Muscle layer of colon (tissue), 2 donors: ENCODE measurements at regions not wholly inside any gene's neighbourhood (a gene's known extent, or its start where the extent isn't known, plus 50 kb on each side); places are given as distances from the start of the nearest gene placed in this dataset.

ENCODE experiments used
- H3K27ac ChIP-seq: one replicate; pipeline ENCODE4 v1.7.0; 2013; ENCODE audit warnings: low read depth, mild to moderate bottlenecking, low read length, moderate library complexity
- H3K27me3 ChIP-seq, 2 donors: one replicate each; pipeline ENCODE4 v1.7.0; 2013; ENCODE audit warnings: low read length in 2 of 2, mild to moderate bottlenecking in 2 of 2; ENCODE audit not compliant: insufficient read depth in 2 of 2, control insufficient read depth in 1 of 2
- H3K36me3 ChIP-seq: one replicate; pipeline ENCODE4 v1.7.0; 2013; ENCODE audit warnings: mild to moderate bottlenecking, low read length; ENCODE audit not compliant: insufficient read depth
- H3K4me1 ChIP-seq: one replicate; pipeline ENCODE4 v1.7.0; 2013; ENCODE audit warnings: mild to moderate bottlenecking, low read length; ENCODE audit not compliant: insufficient read depth
- H3K4me3 ChIP-seq, 2 donors: one replicate each; pipeline ENCODE4 v1.7.0; 2013; ENCODE audit warnings: low read length in 2 of 2, low read depth in 1 of 2, mild to moderate bottlenecking in 1 of 2, moderate library complexity in 1 of 2
- H3K9ac ChIP-seq: one replicate; pipeline ENCODE4 v1.7.0; 2013; ENCODE audit warnings: low read length
- H3K9me3 ChIP-seq: one replicate; pipeline ENCODE4 v1.7.0; 2013; ENCODE audit warnings: mild to moderate bottlenecking, low read length
- donor health status: abdominal sarcoma.
- donor health status: Adenocarcinoma of cecum.

- H3K27me3 ChIP-seq = no peaks in the 10 kb centered on the region
- H3K4me3 ChIP-seq = no peak overlapping the region
- H3K9ac ChIP-seq = no peak overlapping the region
- no peak overlapping the region for H3K27ac ChIP-seq
- no peaks in the 10 kb centered on the region for H3K9me3 ChIP-seq
- H3K36me3 ChIP-seq = no peaks in the 10 kb centered on the region
- H3K4me1 ChIP-seq = peaks cover 9% of the 10 kb centered on the region
These were observed 76.1 kb downstream of the SLIT2 start for GRCh38 chr4:20327808-20328207.

GRCh38 chr4:20331642-20332041, 79.9 kb downstream of the SLIT2 start:
- Histone ChIP-seq H3K9ac (no peak overlapping the region), H3K4me3 (no peak overlapping the region), H3K9me3 (no peaks in the 10 kb centered on the region), H3K4me1 (no peaks in the 10 kb centered on the region), H3K27ac (no peak overlapping the region), H3K36me3 (no peaks in the 10 kb centered on the region), H3K27me3 (no peaks in the 10 kb centered on the region)

- no peaks in the 10 kb centered on the region for H3K9me3 ChIP-seq
- no peaks in the 10 kb centered on the region for H3K4me1 ChIP-seq
- no peak overlapping the region for H3K9ac ChIP-seq
- no peak overlapping the region for H3K27ac ChIP-seq
- H3K36me3 ChIP-seq = no peaks in the 10 kb centered on the region
- H3K4me3 ChIP-seq = no peak overlapping the region
- H3K27me3 ChIP-seq = no peaks in the 10 kb centered on the region
These were observed 81.5 kb downstream of the SLIT2 start for GRCh38 chr4:20333141-20333715.

- H3K9me3 ChIP-seq = no peaks in the 10 kb centered on the region
- no peak overlapping the region for H3K9ac ChIP-seq
- no peak overlapping the region for H3K27ac ChIP-seq
- no peak overlapping the region for H3K4me3 ChIP-seq
- no peaks in the 10 kb centered on the region for H3K27me3 ChIP-seq
- no peaks in the 10 kb centered on the region for H3K4me1 ChIP-seq
- no peaks in the 10 kb centered on the region for H3K36me3 ChIP-seq
These were observed 85.6 kb downstream of the SLIT2 start for GRCh38 chr4:20337261-20337664.

- H3K27ac ChIP-seq = no peak overlapping the region
- H3K4me3 ChIP-seq = no peak overlapping the region
- H3K9me3 ChIP-seq = no peaks in the 10 kb centered on the region
- H3K36me3 ChIP-seq = no peaks in the 10 kb centered on the region
- no peak overlapping the region for H3K9ac ChIP-seq
- no peaks in the 10 kb centered on the region for H3K27me3 ChIP-seq
- no peaks in the 10 kb centered on the region for H3K4me1 ChIP-seq
These were observed 87.1 kb downstream of the SLIT2 start for GRCh38 chr4:20338841-20339240.

GRCh38 chr4:20341134-20341738, 89.5 kb downstream of the SLIT2 start:
- Histone ChIP-seq H3K9me3 (no peaks in the 10 kb centered on the region), H3K9ac (no peak overlapping the region), H3K36me3 (no peaks in the 10 kb centered on the region), H3K27me3 (no peaks in the 10 kb centered on the region), H3K27ac (no peak overlapping the region), H3K4me3 (no peak overlapping the region), H3K4me1 (no peaks in the 10 kb centered on the region)

GRCh38 chr4:20347531-20347930, 95.8 kb downstream of the SLIT2 start:
- no peak overlapping the region for H3K4me3 ChIP-seq
- H3K27me3 ChIP-seq = no peaks in the 10 kb centered on the region
- no peak overlapping the region for H3K27ac ChIP-seq
- H3K4me1 ChIP-seq = peaks cover 8% of the 10 kb centered on the region
- H3K36me3 ChIP-seq = no peaks in the 10 kb centered on the region
- no peaks in the 10 kb centered on the region for H3K9me3 ChIP-seq
- no peak overlapping the region for H3K9ac ChIP-seq

GRCh38 chr4:20348411-20348810, 96.7 kb downstream of the SLIT2 start:
- no peak overlapping the region for H3K4me3 ChIP-seq
- no peaks in the 10 kb centered on the region for H3K36me3 ChIP-seq
- peaks cover 8% of the 10 kb centered on the region for H3K4me1 ChIP-seq
- H3K27me3 ChIP-seq = no peaks in the 10 kb centered on the region
- no peak overlapping the region for H3K27ac ChIP-seq
- no peak overlapping the region for H3K9ac ChIP-seq
- no peaks in the 10 kb centered on the region for H3K9me3 ChIP-seq

- Histone ChIP-seq H3K36me3 (no peaks in the 10 kb centered on the region), H3K4me1 (peaks cover 8% of the 10 kb centered on the region), H3K27me3 (no peaks in the 10 kb centered on the region), H3K4me3 (no peak overlapping the region), H3K9me3 (no peaks in the 10 kb centered on the region), H3K27ac (no peak overlapping the region), H3K9ac (no peak overlapping the region)
These were observed 99.9 kb downstream of the SLIT2 start for GRCh38 chr4:20351360-20352162.

GRCh38 chr4:20352163-20352431, 100.4 kb downstream of the SLIT2 start:
- no peaks in the 10 kb centered on the region for H3K36me3 ChIP-seq
- no peak overlapping the region for H3K9ac ChIP-seq
- H3K4me3 ChIP-seq = no peak overlapping the region
- peaks cover 8% of the 10 kb centered on the region for H3K4me1 ChIP-seq
- H3K9me3 ChIP-seq = no peaks in the 10 kb centered on the region
- H3K27ac ChIP-seq = no peak overlapping the region
- H3K27me3 ChIP-seq = no peaks in the 10 kb centered on the region

- no peaks in the 10 kb centered on the region for H3K27me3 ChIP-seq
- H3K36me3 ChIP-seq = no peaks in the 10 kb centered on the region
- H3K4me3 ChIP-seq = no peak overlapping the region
- H3K4me1 ChIP-seq = peaks cover 8% of the 10 kb centered on the region
- no peak overlapping the region for H3K9ac ChIP-seq
- H3K9me3 ChIP-seq = no peaks in the 10 kb centered on the region
- no peak overlapping the region for H3K27ac ChIP-seq
These were observed 101.9 kb downstream of the SLIT2 start for GRCh38 chr4:20353646-20354045.

- no peak overlapping the region for H3K27ac ChIP-seq
- H3K27me3 ChIP-seq = no peaks in the 10 kb centered on the region
- peaks cover 8% of the 10 kb centered on the region for H3K4me1 ChIP-seq
- no peaks in the 10 kb centered on the region for H3K9me3 ChIP-seq
- no peaks in the 10 kb centered on the region for H3K36me3 ChIP-seq
- no peak overlapping the region for H3K4me3 ChIP-seq
- H3K9ac ChIP-seq = no peak overlapping the region
These were observed 102.4 kb downstream of the SLIT2 start for GRCh38 chr4:20354120-20354519.
